K562 (cell line): ENCODE measurements at regions not wholly inside any gene's neighbourhood (a gene's known extent, or its start where the extent isn't known, plus 50 kb on each side); places are given as distances from the start of the nearest gene placed in this dataset.

Source experiments
- ATAC-seq: fragments of 200-7000 bp; cut with Tn5 transposase; 3 replicates; pipeline ENCODE4 v1.9.1; 2020; ENCODE audit warnings: moderate library complexity
- BruUV-seq: library from RNA; stranded (reverse); fragments of 400-500 nt; replicated peaks from 2 replicates; lab custom pipeline; 2021; lab: Mats Ljungman, UMichigan
- CTCF ChIA-PET: fragments of 300-600 bp; formaldehyde crosslinking; extraction: SDS; loops from one replicate; lab custom pipeline; 2021; ENCODE audit warnings: low intra/inter-chr PET ratio; lab: Yijun Ruan, JAX
- POLR2A ChIA-PET: fragments of 300-600, 350-650 bp; sonication (Branson Sonifier 250); formaldehyde crosslinking; extraction: SDS; loops from one replicate; lab custom pipeline; 2021; ENCODE audit warnings: antibody characterized with exemption, inconsistent platforms; lab: Yijun Ruan, JAX
- DNase-seq, 4 experiments: peaks; one replicate each; pipeline versions ENCODE4 v3.0.0 to v3.0.0-alpha.2; 2011 to 2018; ENCODE audit warnings: low spot score in 3 of 4, mixed read lengths in 3 of 4; ENCODE audit errors: extremely low read depth in 1 of 4
- FAIRE-seq: peaks from 2 replicates; lab custom pipeline; 2011; peaks lifted over from hg19 to GRCh38; lab: Jason Lieb, UNC
- H2AFZ ChIP-seq: 2 replicates; pipeline ENCODE4 v1.6.0; 2011; ENCODE audit warnings: low read depth, low read length, control low read depth, inconsistent platforms
- H3K27ac ChIP-seq: fragments of 200-600 bp; 3 replicates; pipeline ENCODE4 v1.8.0; 2011; ENCODE audit warnings: low read depth, mild to moderate bottlenecking, control low read depth, inconsistent platforms, low read length, moderate library complexity, mixed read lengths; ENCODE audit errors: extremely low read depth
- H3K27me3 ChIP-seq, 2 experiments: fragments of 300-600 bp in 1 of 2; 2 replicates in 1 of 2; 3 replicates in 1 of 2; pipeline versions ENCODE4 v1.6.0 to v1.8.0; 2011; ENCODE audit warnings: inconsistent platforms in 2 of 2, low read length in 2 of 2, mild to moderate bottlenecking in 1 of 2, mixed read lengths in 1 of 2, moderate library complexity in 1 of 2; ENCODE audit not compliant: control insufficient read depth in 2 of 2, insufficient read depth in 2 of 2
- H3K36me3 ChIP-seq: fragments of 300-600 bp; 3 replicates; pipeline ENCODE4 v1.8.0; 2011; ENCODE audit warnings: mild to moderate bottlenecking, low read length, inconsistent platforms; ENCODE audit not compliant: control insufficient read depth, insufficient read depth
- H3K4me1 ChIP-seq, 2 experiments: fragments of 200-600 bp in 1 of 2; replicated peaks in 1 of 2; 2 replicates in 1 of 2; 3 replicates in 1 of 2; pipeline versions ENCODE4 v1.5.1 to v1.8.0; 2011; ENCODE audit warnings: inconsistent platforms in 2 of 2, low read length in 2 of 2, mild to moderate bottlenecking in 1 of 2, mixed read lengths in 1 of 2, moderate library complexity in 1 of 2; ENCODE audit not compliant: control insufficient read depth in 2 of 2, insufficient read depth in 2 of 2
- H3K4me2 ChIP-seq: 2 replicates; pipeline ENCODE4 v1.6.1; 2011; ENCODE audit warnings: low read length, control low read depth, inconsistent platforms, mixed read lengths; ENCODE audit not compliant: insufficient read depth
- H3K4me3 ChIP-seq: fragments of 200-600 bp; sonication (generic), shearing (Covaris generic); 2 replicates; pipeline ENCODE4 v1.5.1; 2016; ENCODE audit warnings: control low read depth, inconsistent platforms
- H3K79me2 ChIP-seq: fragments of 200-600 bp; 3 replicates; pipeline ENCODE4 v1.8.0; 2011; ENCODE audit warnings: low read length, inconsistent platforms; ENCODE audit not compliant: control insufficient read depth, insufficient read depth
- H3K9ac ChIP-seq, 2 experiments: 2 replicates each; pipeline versions ENCODE4 v1.6.0 to v1.6.1; 2011; ENCODE audit warnings: low read depth in 2 of 2, low read length in 2 of 2, control low read depth in 1 of 2, inconsistent platforms in 1 of 2, mild to moderate bottlenecking in 1 of 2, mixed read lengths in 1 of 2; ENCODE audit not compliant: insufficient read depth in 1 of 2
- H3K9me1 ChIP-seq: one replicate; pipeline ENCODE4 v1.6.0; 2011; ENCODE audit warnings: inconsistent platforms, mild to moderate bottlenecking, low read length, moderate library complexity; ENCODE audit not compliant: control insufficient read depth, insufficient read depth
- H3K9me3 ChIP-seq: replicated peaks from 2 replicates; pipeline ENCODE4 v1.5.1; 2011; ENCODE audit warnings: low read depth, low read length, inconsistent platforms; ENCODE audit not compliant: control insufficient read depth, insufficient read depth
- H4K20me1 ChIP-seq: replicated peaks from 2 replicates; pipeline ENCODE4 v1.6.1; 2011; ENCODE audit warnings: low read length, inconsistent platforms, mixed read lengths; ENCODE audit not compliant: control insufficient read depth, insufficient read depth
- CBFA2T3 ChIP-seq: fragments of 450-650 bp; IDR thresholded peaks from 2 replicates; pipeline ENCODE4 v1.6.1; 2017
- CLOCK ChIP-seq: fragments of 250-450 bp; sonication (Bioruptor Pico); IDR thresholded peaks from 2 replicates; pipeline ENCODE4 v1.4.0; 2020; ENCODE audit warnings: mild to moderate bottlenecking, moderate library complexity, borderline replicate concordance
- CREB3L1 ChIP-seq: fragments of 450-650 bp; IDR thresholded peaks from 2 replicates; pipeline ENCODE4 v1.6.1; 2014; ENCODE audit warnings: low read depth, mild to moderate bottlenecking, moderate library complexity, borderline replicate concordance
- HSF4 ChIP-seq: fragments of 250-450 bp; sonication (Bioruptor Pico); IDR thresholded peaks from 2 replicates; pipeline ENCODE4 v2.1.2; 2022; ENCODE audit warnings: mild to moderate bottlenecking, moderate library complexity, borderline replicate concordance
- MCM3 ChIP-seq: fragments of 450-650 bp; IDR thresholded peaks from 2 replicates; pipeline ENCODE4 v1.6.1; 2016
- NONO ChIP-seq, 2 experiments: fragments of 200-400 bp in 1 of 2; fragments of 450-650 bp in 1 of 2; formaldehyde crosslinking in 1 of 2; IDR thresholded peaks; 2 replicates each; pipeline ENCODE4 v1.6.1; 2017; ENCODE audit warnings: low read depth in 2 of 2, mild to moderate bottlenecking in 2 of 2, moderate library complexity in 2 of 2, low read length in 1 of 2
- NR3C1 ChIP-seq: sonication (generic); formaldehyde crosslinking; IDR thresholded peaks from 2 replicates; pipeline ENCODE4 v1.8.1; 2022; ENCODE audit warnings: missing genetic modification reagents
- NR4A1 ChIP-seq, 2 experiments: fragments of 250-450 bp in 1 of 2; fragments of 450-650 bp in 1 of 2; sonication (Bioruptor Pico) in 1 of 2; IDR thresholded peaks; 2 replicates each; pipeline versions ENCODE4 v1.4.0 to v1.6.1; 2016 to 2020; ENCODE audit warnings: mild to moderate bottlenecking in 2 of 2, missing compliant biosample characterization in 1 of 2, missing genetic modification characterization in 1 of 2, moderate library complexity in 1 of 2
- PRMT5 ChIP-seq: sonication (generic); formaldehyde crosslinking; IDR thresholded peaks from 2 replicates; pipeline ENCODE4 v1.5.0; 2020; ENCODE audit warnings: missing genetic modification reagents
- RFX1 ChIP-seq: fragments of 450-650 bp; IDR thresholded peaks from 2 replicates; pipeline ENCODE4 v1.6.1; 2016; ENCODE audit warnings: mild to moderate bottlenecking, moderate library complexity
- RNF2 ChIP-seq: sonication (generic); IDR thresholded peaks from 2 replicates; pipeline ENCODE4 v1.6.1; 2016
- SIN3A ChIP-seq, 2 experiments: fragments of 150-350 bp in 1 of 2; IDR thresholded peaks; 2 replicates each; pipeline ENCODE4 v1.6.1; 2011 to 2016; ENCODE audit warnings: borderline replicate concordance in 2 of 2, low read depth in 2 of 2, low read length in 2 of 2, mild to moderate bottlenecking in 2 of 2, moderate library complexity in 2 of 2; ENCODE audit not compliant: control insufficient read depth in 1 of 2
- ZNF699 ChIP-seq: fragments of 250-450 bp; sonication (Bioruptor Pico); IDR thresholded peaks from 2 replicates; pipeline ENCODE4 v1.8.0; 2021; ENCODE audit warnings: mild to moderate bottlenecking, moderate library complexity; ENCODE audit not compliant: insufficient replicate concordance
- ZNF717 ChIP-seq: fragments of 250-450 bp; sonication (Bioruptor Pico); IDR thresholded peaks from 2 replicates; pipeline ENCODE4 v1.5.0; 2021
- WGBS: fragments of 100-300 bp; shearing (Covaris generic); methylation state at CpG from one replicate; pipeline ENCODE4 v1.1.6; 2016; ENCODE audit warnings: low coverage, mixed read lengths; ENCODE audit not compliant: insufficient coverage; ENCODE audit errors: missing lambda C conversion rate; 5-methylcytosine and 5-hydroxymethylcytosine counted together
- in situ Hi-C: fragments of 300-500 bp; cut with MboI; formaldehyde crosslinking; loops from 4 replicates; pipeline ENCODE4 v1.15.0; 2018; ENCODE audit warnings: inconsistent platforms, mixed read lengths
- intact Hi-C: fragments of 100-400 bp; cut with micrococcal nuclease; formaldehyde crosslinking; loops from 2 replicates; pipeline ENCODE4 v1.14.2; 2022

- TF ChIP-seq NR4A1 (CRISPR knock-in tag; IDR thresholded peaks at IDR 0.05) (no peak), NR4A1 (tag; IDR thresholded peaks at IDR 0.05) (no peak)
- TF ChIP-seq, all 486 proteins: peak for 0
These were observed 185.7 kb upstream of the GHITM start (continued) for GRCh38 chr10:83953589-83953988.

GRCh38 chr10:83954193-83954799 is 185.0 kb upstream of the GHITM start:
- Histone ChIP-seq H3K36me3 (no peaks in the 10 kb centered on the region), H3K27me3 (no peaks in the 10 kb centered on the region), H2AFZ (no peak overlapping the region), H3K4me1 (no peaks in the 10 kb centered on the region), H3K4me3 (no peak overlapping the region), H3K9me3 (no peaks in the 10 kb centered on the region), H3K9me1 (no peaks in the 10 kb centered on the region), H3K79me2 (no peaks in the 10 kb centered on the region), H4K20me1 (no peaks in the 10 kb centered on the region), H3K9ac (no peak overlapping the region), H3K27ac (no peak overlapping the region), H3K4me2 (no peak overlapping the region)
- DNase-seq, result no peak
- no peak for TF ChIP-seq NR3C1 (CRISPR knock-in tag)
- no peak for TF ChIP-seq MCM3
- no peak for TF ChIP-seq CBFA2T3
- no peak for TF ChIP-seq RNF2
- TF ChIP-seq ZNF717, result no peak
- TF ChIP-seq SIN3A (IDR thresholded peaks at IDR 0.05; ENCODE audit: borderline replicate concordance in 2 of 2, control insufficient read depth in 1 of 2, low read depth in 2 of 2, low read length in 2 of 2), result no peak
- TF ChIP-seq ZNF699 (CRISPR knock-in tag), result no peak
- no peak for TF ChIP-seq RFX1
- TF ChIP-seq PRMT5, result no peak
- no peak for TF ChIP-seq NONO (IDR thresholded peaks at IDR 0.05; ENCODE audit: low read depth in 2 of 2, low read length in 1 of 2)
- no peak for TF ChIP-seq CLOCK
- no peak for TF ChIP-seq CREB3L1
- no peak for TF ChIP-seq HSF4 (CRISPR knock-in tag)
- BruUV-seq, result no TSS peak
- 0% methylated on average over 4 of the region's 4 CpGs for WGBS
- no peak for FAIRE-seq
- POLR2A ChIA-PET, result interaction anchor here (0.5 to 1.7 kb wide), 4 partner anchors 10 to 17 kb away, joined by 3 to 6 read pairs (median 4); no protein-coding TSS in a partner anchor
- CTCF ChIA-PET, result no interaction called here
- no peak for ATAC-seq
- intact Hi-C loops, result no loop called here
- in situ Hi-C loops, result no loop called here
